RCC 7860 (cell line): ENCODE measurements at regions not wholly inside any gene's neighbourhood (a gene's known extent, or its start where the extent isn't known, plus 50 kb on each side); places are given as distances from the start of the nearest gene placed in this dataset.

Source experiments
- DNase-seq: peaks from one replicate; pipeline ENCODE4 v3.0.0-alpha.2; 2015; ENCODE audit warnings: low spot score
- FAIRE-seq: peaks from 2 replicates; lab custom pipeline; 2012; peaks lifted over from hg19 to GRCh38; lab: Jason Lieb, UNC

DNA sequence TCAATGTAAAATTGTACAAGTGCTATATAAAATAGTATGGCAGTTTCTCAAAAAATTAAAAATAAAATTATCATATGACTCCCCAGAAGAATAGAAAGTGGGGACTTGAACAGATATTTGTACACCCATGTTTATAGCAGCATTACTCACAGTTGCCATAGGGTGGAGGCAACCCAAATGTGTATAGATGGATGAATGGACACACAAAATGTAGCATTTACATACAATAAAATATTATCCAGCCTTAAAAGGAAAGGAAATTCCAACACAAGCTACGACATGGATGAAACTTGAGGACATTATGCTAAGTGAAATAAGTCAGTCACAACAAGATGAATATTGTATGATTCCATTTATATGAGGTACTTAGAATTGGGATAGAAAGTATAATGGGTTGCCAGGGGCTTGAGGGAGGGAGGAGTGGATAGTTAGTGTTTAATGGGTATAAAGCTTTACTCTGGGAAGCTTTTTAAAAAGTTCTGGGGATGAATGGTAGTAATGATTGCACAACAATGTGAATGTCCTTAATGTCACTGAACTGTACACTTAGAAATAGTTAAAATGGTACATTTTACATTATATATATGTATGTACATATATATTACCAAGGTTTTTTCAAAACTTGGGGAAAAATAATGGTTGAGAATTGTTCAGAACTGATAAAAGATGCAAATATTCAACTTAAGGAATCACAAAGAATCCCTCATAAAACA is 53.0 kb upstream of the ADORA3 start:
- FAIRE-seq (no peak), DNase-seq (no peak)

DNA sequence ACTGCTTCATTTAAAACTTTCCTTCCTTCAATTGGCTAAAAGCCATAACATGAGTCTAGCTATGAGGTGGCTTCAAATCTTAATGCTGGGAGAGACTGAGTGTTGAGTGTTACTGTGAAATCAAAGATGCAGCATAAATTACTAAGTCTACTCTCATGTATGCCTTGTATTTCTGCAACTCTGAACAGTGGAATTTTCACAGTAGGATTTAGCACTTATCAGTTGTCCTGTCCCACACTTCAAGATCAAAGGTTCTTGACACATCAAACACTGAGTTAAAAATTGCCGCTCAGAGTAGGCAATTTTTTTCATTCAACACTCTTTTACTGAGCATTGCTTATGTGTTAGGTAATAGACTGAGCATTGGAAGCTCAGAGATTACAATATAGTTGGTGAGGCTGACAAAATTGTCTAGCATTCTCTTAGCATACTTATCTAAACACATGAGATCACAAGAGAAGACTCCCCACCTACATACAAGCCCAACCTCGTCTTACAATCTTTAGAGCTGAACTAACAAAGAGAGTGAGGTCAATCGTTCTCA is 56.4 kb upstream of the ADORA3 start:
- FAIRE-seq: peak; percentile 62

DNA sequence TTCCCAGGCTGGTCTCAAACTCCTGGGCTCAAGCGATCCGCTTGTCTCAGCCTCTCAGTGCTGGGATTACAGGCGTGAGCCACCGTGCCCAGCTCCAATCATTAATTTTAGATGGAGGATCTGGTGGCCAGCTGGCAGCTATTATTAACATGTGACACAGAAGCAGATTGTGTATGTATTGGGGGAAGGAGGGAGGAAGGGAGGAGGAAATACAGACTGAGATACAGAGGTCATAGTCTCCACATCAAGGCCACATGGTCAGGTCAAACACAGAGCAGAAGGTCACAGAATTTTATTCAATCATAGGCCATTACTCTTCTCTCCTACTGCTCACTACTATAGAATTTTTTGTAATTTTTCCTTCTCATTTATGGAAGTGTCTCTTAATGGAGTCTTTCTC is 57.9 kb upstream of the ADORA3 start:
- FAIRE-seq (no peak), DNase-seq (no peak)

More for the DNA sequence above, 56.4 kb upstream of the ADORA3 start:
- peak; percentile 41 for DNase-seq

DNA sequence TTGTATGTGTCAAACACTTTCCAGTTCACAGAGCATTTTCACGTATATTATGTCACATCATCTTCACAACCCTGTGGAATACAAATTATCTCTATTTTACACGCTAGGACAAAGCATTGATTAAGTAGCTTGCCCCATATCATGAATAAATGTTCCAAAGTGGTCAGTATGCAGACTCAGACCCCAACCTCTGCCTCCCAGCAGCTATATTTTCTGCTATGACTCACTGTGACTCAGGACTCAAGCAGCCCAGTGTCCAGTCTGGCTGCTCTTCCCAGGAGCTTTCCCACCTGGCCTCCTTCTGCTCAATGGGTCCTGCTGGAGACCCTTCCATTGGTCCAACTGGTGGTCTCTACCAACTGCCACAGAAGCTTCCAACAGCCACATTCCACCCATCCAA is 56.0 kb upstream of the RAP1A start:
- peak; percentile 71 for FAIRE-seq
- DNase-seq: peak; percentile 67

DNA sequence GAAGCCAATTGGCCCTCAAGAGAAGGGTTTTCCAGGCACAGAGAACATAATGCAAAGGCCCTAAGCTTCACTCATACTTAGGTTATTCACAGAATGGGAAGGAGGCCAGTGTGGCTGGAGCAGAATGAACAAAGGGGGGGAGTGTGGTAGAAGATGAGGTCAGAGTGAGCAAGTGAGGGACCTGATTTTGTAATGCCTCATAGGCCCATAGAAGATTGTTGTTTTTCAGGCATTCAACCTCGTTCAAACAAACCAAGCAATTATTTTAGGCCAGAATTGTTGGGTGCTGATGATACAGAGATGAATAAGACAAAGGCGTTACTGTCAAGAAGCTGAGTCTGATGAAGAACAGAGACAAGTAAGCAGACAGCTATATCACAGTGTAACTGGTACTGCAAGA is 54.5 kb upstream of the RAP1A start:
- FAIRE-seq: no peak
- DNase-seq: peak; percentile 70

DNA sequence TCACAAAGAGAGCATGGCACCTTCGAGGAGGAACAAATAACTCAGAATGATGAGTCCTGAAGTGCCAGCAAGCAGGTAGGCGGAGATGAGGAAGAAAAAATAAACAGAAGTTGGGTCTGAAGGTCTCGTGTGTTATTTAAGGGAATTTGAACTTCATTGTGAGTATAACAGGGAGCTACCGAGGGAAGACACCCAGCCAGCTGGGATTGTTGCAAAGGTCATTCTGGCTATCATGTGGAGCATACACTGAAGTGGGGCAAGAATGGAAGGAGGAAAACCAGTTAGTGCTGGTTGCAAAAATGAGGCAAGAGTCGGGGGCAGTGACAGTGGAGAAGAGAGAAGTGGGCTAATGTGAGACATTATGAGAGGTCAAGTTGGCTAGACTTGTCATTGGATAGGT is 53.6 kb upstream of the RAP1A start:
- no peak for FAIRE-seq
- no peak for DNase-seq

DNA sequence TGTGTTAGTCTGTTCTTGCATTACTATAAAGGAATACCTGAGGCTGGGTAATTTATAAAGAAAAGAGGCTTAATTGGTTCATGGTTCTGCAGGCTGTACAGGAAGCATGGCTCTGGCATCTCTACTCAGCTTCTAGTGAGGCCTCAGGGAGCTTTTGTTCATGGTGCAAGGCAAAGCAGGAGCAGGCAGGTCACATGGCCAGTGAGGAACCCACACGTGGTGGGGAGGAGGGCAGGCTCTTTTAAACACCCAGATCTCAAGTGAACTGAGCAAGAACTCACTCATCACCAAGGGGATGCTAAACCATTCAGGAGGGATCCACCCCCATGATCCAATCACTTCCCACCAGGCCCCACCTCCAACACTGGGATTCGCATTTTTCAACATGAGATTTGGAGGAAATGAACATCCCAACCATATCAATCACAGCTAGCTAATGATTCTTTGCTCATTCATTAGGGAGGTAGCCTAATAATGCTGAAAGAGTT is 51.4 kb upstream of the RAP1A start:
- no peak for FAIRE-seq
- no peak for DNase-seq
